ENCODE measurements at regions not wholly inside any gene's neighbourhood (a gene's known extent, or its start where the extent isn't known, plus 50 kb on each side); places are given as distances from the start of the nearest gene placed in this dataset.

GRCh38 chr10:4353964-4354363 is 472.0 kb upstream of the AKR1E2 start:
- Histone ChIP-seq H3K27me3 (replicated peaks in 1 of 7) (no peaks in the 10 kb centered on the region), H3K4me1 (no peaks in the 10 kb centered on the region), H3K27ac (no peak overlapping the region), H3K4me3 (no peak overlapping the region), H3K9me3 (no peaks in the 10 kb centered on the region), H3K36me3 (no peaks in the 10 kb centered on the region)
- WGBS, 5 donors: 3 to 19% (median 9%) methylated on average over 1 of the region's 1 CpG
- no peak for DNase-seq
- intact Hi-C loops (cut with DNase I; ENCODE audit: low total_unique reads): no loop called here
- TF ChIP-seq POLR2A (IDR thresholded peaks at IDR 0.05): no peak
- TF ChIP-seq POLR2AphosphoS5 (IDR thresholded peaks at IDR 0.05): no peak
- TF ChIP-seq CTCF (IDR thresholded peaks at IDR 0.05 in 8 of 11, conservative IDR thresholded peaks at IDR 0.05 in 3 of 11): no peak

DNA sequence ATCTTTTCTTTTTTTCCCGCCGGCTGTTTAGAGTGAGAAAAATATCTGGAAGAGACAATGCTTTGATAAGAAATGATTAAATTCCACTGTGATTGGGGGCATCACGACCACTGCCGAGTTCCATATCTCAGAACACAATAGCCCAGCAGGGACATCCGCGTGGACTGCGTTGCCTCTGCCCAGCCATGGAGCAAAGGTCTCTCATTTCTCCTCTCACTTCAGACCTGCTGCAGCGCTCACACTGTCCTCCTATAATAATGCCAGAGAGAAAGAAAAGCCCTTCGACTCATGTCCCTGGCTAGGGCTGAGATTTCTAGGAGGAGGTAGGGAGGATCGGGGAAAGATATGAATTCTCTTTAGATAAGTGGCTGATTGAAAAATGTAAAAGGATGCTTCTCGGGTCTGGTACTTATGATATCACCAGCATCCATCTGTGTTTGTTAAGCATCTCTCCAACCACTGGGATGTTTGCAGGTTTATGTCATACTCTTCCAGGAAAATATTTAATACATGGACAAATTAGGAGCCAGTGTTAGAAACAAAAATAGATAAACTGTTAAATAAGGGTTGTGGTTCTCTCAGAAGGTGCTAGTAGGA is 472.9 kb upstream of the AKR1E2 start:
- no peak overlapping the region for H3K27ac ChIP-seq
- 82 to 91% (median 86%) methylated on average over 11 of the region's 11 CpGs for WGBS, 5 donors
- intact Hi-C loops (cut with DNase I; ENCODE audit: low total_unique reads): no loop called here

GRCh38 chr10:4352414-4352961 is 473.5 kb upstream of the AKR1E2 start:
- Histone ChIP-seq H3K4me1 (no peaks in the 10 kb centered on the region), H3K36me3 (no peaks in the 10 kb centered on the region), H3K27me3 (replicated peaks in 1 of 7) (no peaks in the 10 kb centered on the region), H3K4me3 (no peak overlapping the region), H3K9me3 (no peaks in the 10 kb centered on the region), H3K27ac (no peak overlapping the region)
- intact Hi-C loops (cut with DNase I; ENCODE audit: low total_unique reads): no loop called here
- DNase-seq: no peak
- no peak for TF ChIP-seq CTCF (IDR thresholded peaks at IDR 0.05 in 8 of 11, conservative IDR thresholded peaks at IDR 0.05 in 3 of 11)
- no peak for TF ChIP-seq POLR2AphosphoS5 (IDR thresholded peaks at IDR 0.05)
- TF ChIP-seq POLR2A (IDR thresholded peaks at IDR 0.05): no peak
- 60 to 71% (median 68%) methylated on average over 7 of the region's 7 CpGs for WGBS, 5 donors

More for the DNA sequence above, 472.9 kb upstream of the AKR1E2 start:
- no peak overlapping the region for H3K4me3 ChIP-seq
- no peak for DNase-seq
- TF ChIP-seq CTCF (IDR thresholded peaks at IDR 0.05 in 8 of 11, conservative IDR thresholded peaks at IDR 0.05 in 3 of 11) (no peak), POLR2AphosphoS5 (IDR thresholded peaks at IDR 0.05) (no peak), POLR2A (IDR thresholded peaks at IDR 0.05) (no peak)
- H3K27me3 ChIP-seq (replicated peaks in 1 of 7): no peaks in the 10 kb centered on the region
- no peaks in the 10 kb centered on the region for H3K36me3 ChIP-seq
- H3K4me1 ChIP-seq: no peaks in the 10 kb centered on the region
- H3K9me3 ChIP-seq: no peaks in the 10 kb centered on the region

DNA sequence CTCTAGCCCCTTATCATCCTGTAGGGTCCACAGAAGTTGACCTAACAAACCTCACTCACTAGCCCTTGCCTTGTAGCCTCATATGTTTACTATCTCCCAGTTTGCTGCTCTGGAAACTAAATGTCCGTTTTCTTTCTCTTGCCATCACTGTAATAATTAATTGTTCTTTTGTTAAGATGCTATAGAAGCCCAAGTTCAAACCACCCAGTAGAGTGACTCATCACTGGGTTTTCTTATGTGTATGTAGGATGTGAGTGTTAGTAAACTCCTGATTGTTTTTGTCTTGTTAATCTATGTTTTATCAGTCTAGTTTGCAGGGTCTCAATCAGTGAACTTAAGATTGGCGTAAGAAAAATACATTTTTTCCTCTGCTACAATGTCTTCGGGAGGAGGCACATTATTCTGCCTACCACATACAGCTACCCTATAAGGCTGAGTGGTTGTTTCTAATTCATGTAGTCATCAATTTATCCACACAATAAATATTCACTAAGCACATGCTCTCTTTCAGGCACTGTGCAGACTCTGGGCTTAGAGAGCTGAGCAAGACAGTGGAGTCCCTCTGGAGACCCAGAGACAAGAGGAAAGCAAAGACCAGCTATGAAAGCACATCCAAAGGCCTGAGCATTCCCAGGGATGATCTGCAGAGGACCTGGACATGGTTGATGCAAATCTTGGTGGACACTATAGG is 474.1 kb upstream of the AKR1E2 start:
- 87 to 96% (median 94%) methylated on average over 3 of the region's 3 CpGs for WGBS, 5 donors
- Histone ChIP-seq H3K27me3 (replicated peaks in 1 of 7) (no peaks in the 10 kb centered on the region), H3K4me3 (no peak overlapping the region), H3K36me3 (no peaks in the 10 kb centered on the region), H3K27ac (no peak overlapping the region), H3K4me1 (no peaks in the 10 kb centered on the region), H3K9me3 (no peaks in the 10 kb centered on the region)
- intact Hi-C loops (cut with DNase I; ENCODE audit: low total_unique reads): no loop called here
- no peak for DNase-seq
- TF ChIP-seq POLR2AphosphoS5 (IDR thresholded peaks at IDR 0.05): no peak
- no peak for TF ChIP-seq CTCF (IDR thresholded peaks at IDR 0.05 in 8 of 11, conservative IDR thresholded peaks at IDR 0.05 in 3 of 11)
- no peak for TF ChIP-seq POLR2A (IDR thresholded peaks at IDR 0.05)
